HepG2 (cell line): ENCODE measurements at regions not wholly inside any gene's neighbourhood (a gene's known extent, or its start where the extent isn't known, plus 50 kb on each side); places are given as distances from the start of the nearest gene placed in this dataset.

Source experiments
- ATAC-seq: fragments of 200-7000 bp; cut with Tn5 transposase; 3 replicates; pipeline ENCODE4 v1.9.1; 2020; ENCODE audit warnings: mild to moderate bottlenecking, moderate library complexity
- BruUV-seq: library from RNA; stranded (reverse); fragments of 400-500 nt; replicated peaks from 2 replicates; lab custom pipeline; 2021; lab: Mats Ljungman, UMichigan
- CTCF ChIA-PET: fragments of 300-600 bp; formaldehyde crosslinking; extraction: SDS; loops from one replicate; lab custom pipeline; 2021; ENCODE audit warnings: low total read pairs, inconsistent platforms, low intra/inter-chr PET ratio; lab: Yijun Ruan, JAX
- POLR2A ChIA-PET: fragments of 350-600 bp; sonication (Branson Sonifier 250); formaldehyde crosslinking; loops from one replicate; lab custom pipeline; 2020; ENCODE audit warnings: antibody characterized with exemption, inconsistent platforms; lab: Yijun Ruan, JAX
- DNase-seq: peaks from one replicate; pipeline ENCODE4 v3.0.0-alpha.2; 2015; ENCODE audit warnings: low spot score
- FAIRE-seq: peaks from 3 replicates; lab custom pipeline; 2011; peaks lifted over from hg19 to GRCh38; lab: Jason Lieb, UNC
- H2AFZ ChIP-seq: one replicate; pipeline ENCODE4 v1.6.1; 2011; ENCODE audit warnings: low read length, inconsistent platforms
- H3K27ac ChIP-seq: fragments of 300-600 bp; 3 replicates; pipeline ENCODE4 v1.8.0; 2011; ENCODE audit warnings: mixed run types, mild to moderate bottlenecking, mixed read lengths, low read length, inconsistent platforms; ENCODE audit not compliant: insufficient read depth; ENCODE audit errors: extremely low read length
- H3K27me3 ChIP-seq, 2 experiments: fragments of 200-600 bp in 1 of 2; 2 replicates in 1 of 2; 3 replicates in 1 of 2; pipeline versions ENCODE4 v1.6.0 to v1.8.0; 2011; ENCODE audit warnings: low read length in 2 of 2, mild to moderate bottlenecking in 2 of 2, moderate library complexity in 2 of 2, inconsistent platforms in 1 of 2; ENCODE audit not compliant: insufficient read depth in 2 of 2, control insufficient read depth in 1 of 2
- H3K36me3 ChIP-seq, 2 experiments: fragments of 200-600 bp in 1 of 2; replicated peaks in 1 of 2; 2 replicates in 1 of 2; 3 replicates in 1 of 2; pipeline versions ENCODE4 v1.5.1 to v1.8.0; 2011; ENCODE audit warnings: low read length in 2 of 2, inconsistent platforms in 1 of 2; ENCODE audit not compliant: insufficient read depth in 2 of 2, control insufficient read depth in 1 of 2
- H3K4me1 ChIP-seq: 2 replicates; pipeline ENCODE4 v1.5.1; 2012; ENCODE audit warnings: low read length, inconsistent platforms; ENCODE audit not compliant: insufficient read depth
- H3K4me2 ChIP-seq: 2 replicates; pipeline ENCODE4 v1.6.0; 2011; ENCODE audit warnings: low read depth, low read length, inconsistent platforms
- H3K4me3 ChIP-seq, 3 experiments: fragments of 200-600 bp in 1 of 3; sonication (generic), shearing (Covaris generic) in 1 of 3; replicated peaks in 1 of 3; 2 replicates each; pipeline ENCODE4 v1.5.1; 2011 to 2016; ENCODE audit warnings: low read length in 3 of 3, inconsistent platforms in 2 of 3, low read depth in 2 of 3, mild to moderate bottlenecking in 2 of 3, control low read depth in 1 of 3, mixed read lengths in 1 of 3; ENCODE audit not compliant: insufficient read depth in 1 of 3
- H3K79me2 ChIP-seq: one replicate; pipeline ENCODE4 v1.6.1; 2011; ENCODE audit warnings: low read length, inconsistent platforms; ENCODE audit not compliant: insufficient read depth
- H3K9ac ChIP-seq: 2 replicates; pipeline ENCODE4 v1.6.0; 2011; ENCODE audit warnings: mild to moderate bottlenecking, low read depth, low read length, inconsistent platforms; ENCODE audit not compliant: insufficient read depth
- H3K9me3 ChIP-seq: 2 replicates; pipeline ENCODE4 v1.5.1; 2012; ENCODE audit warnings: mild to moderate bottlenecking, low read length
- H4K20me1 ChIP-seq: 2 replicates; pipeline ENCODE4 v1.6.0; 2011; ENCODE audit warnings: inconsistent platforms, mild to moderate bottlenecking, low read length, moderate library complexity; ENCODE audit not compliant: insufficient read depth
- AGO2 ChIP-seq: fragments of 200-400 bp; formaldehyde crosslinking; optimal IDR thresholded peaks from 2 replicates; pipeline ENCODE3; 2017; ENCODE audit warnings: mild to moderate bottlenecking, low read depth, low read length, moderate library complexity
- DMAP1 ChIP-seq: IDR thresholded peaks from 2 replicates; pipeline ENCODE4 v1.6.1; 2016
- RFX1 ChIP-seq: fragments of 450-650 bp; IDR thresholded peaks from 2 replicates; pipeline ENCODE4 v1.6.1; 2017
- ZNF17 ChIP-seq: sonication (generic); formaldehyde crosslinking; IDR thresholded peaks from 2 replicates; pipeline ENCODE4 v1.5.0; 2020; ENCODE audit warnings: mild to moderate bottlenecking, missing genetic modification reagents
- ZNF207 ChIP-seq: fragments of 450-650 bp; IDR thresholded peaks from 2 replicates; pipeline ENCODE4 v1.6.1; 2016; ENCODE audit warnings: antibody characterized with exemption, borderline replicate concordance
- ZNF251 ChIP-seq: sonication (generic); formaldehyde crosslinking; IDR thresholded peaks from 2 replicates; pipeline ENCODE4 v1.9.0; 2021; ENCODE audit warnings: mild to moderate bottlenecking, missing genetic modification reagents
- ZZZ3 ChIP-seq: sonication (generic); formaldehyde crosslinking; IDR thresholded peaks from 2 replicates; pipeline ENCODE4 v1.4.0; 2020; ENCODE audit warnings: missing genetic modification reagents, mild to moderate bottlenecking, borderline replicate concordance
- WGBS: methylation state at CpG from one replicate; pipeline ENCODE4 v1.1.6; 2017; ENCODE audit warnings: low lambda C conversion rate; 5-methylcytosine and 5-hydroxymethylcytosine counted together
- in situ Hi-C: cut with HindIII; loops from 2 replicates; pipeline ENCODE4 v1.10.0; 2017; ENCODE audit warnings: low pct_unique_long_range_greater_than_20kb; ENCODE audit not compliant: extremely low pct_ligation_motif_present
- intact Hi-C: fragments of 100-400 bp; cut with micrococcal nuclease; formaldehyde crosslinking; loops from one replicate; pipeline ENCODE4 v1.10.0; 2022; ENCODE audit not compliant: unreplicated experiment
- TF ChIP-seq, protein P1 (sequence below): sonication (generic); formaldehyde crosslinking; IDR thresholded peaks from 2 replicates; pipeline ENCODE4 v1.4.0; 2020; ENCODE audit warnings: missing genetic modification reagents, borderline replicate concordance
- TF ChIP-seq, protein P2 (sequence below): sonication (generic); formaldehyde crosslinking; IDR thresholded peaks from 2 replicates; pipeline ENCODE4; 2020; ENCODE audit warnings: missing genetic modification reagents, mild to moderate bottlenecking, borderline replicate concordance
- TF ChIP-seq, protein P3 (sequence below): sonication (generic); formaldehyde crosslinking; IDR thresholded peaks from 2 replicates; pipeline ENCODE4 v1.4.0; 2020; ENCODE audit warnings: missing genetic modification reagents
- TF ChIP-seq, protein P4 (sequence below): sonication (generic); formaldehyde crosslinking; IDR thresholded peaks from 2 replicates; pipeline ENCODE4 v1.5.0; 2020; ENCODE audit warnings: missing genetic modification reagents
- TF ChIP-seq, protein P5 (sequence below): sonication (generic); formaldehyde crosslinking; IDR thresholded peaks from 2 replicates; pipeline ENCODE4 v1.4.0; 2020; ENCODE audit warnings: mild to moderate bottlenecking, missing genetic modification reagents

DNA sequence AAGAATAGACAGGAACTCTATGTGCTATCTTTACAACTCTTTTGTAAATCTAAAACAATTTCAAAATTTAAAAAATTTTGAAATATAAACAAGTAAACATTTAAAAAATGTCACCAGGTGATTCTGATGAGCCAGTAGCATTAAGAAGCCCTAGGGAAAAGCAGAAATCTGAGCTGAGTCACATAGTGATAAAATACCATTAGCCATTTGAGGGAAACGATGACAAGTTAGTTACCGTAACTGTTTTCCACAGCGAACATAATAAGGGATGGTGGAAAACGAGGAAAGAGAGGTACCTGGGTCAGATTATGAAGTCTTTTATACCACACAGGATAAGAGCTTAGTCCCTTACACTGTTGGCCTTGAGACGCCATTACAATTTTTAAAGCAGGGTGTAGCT, 55.5 kb downstream of the PRR15 start:
- TF ChIP-seq, protein P1, sequence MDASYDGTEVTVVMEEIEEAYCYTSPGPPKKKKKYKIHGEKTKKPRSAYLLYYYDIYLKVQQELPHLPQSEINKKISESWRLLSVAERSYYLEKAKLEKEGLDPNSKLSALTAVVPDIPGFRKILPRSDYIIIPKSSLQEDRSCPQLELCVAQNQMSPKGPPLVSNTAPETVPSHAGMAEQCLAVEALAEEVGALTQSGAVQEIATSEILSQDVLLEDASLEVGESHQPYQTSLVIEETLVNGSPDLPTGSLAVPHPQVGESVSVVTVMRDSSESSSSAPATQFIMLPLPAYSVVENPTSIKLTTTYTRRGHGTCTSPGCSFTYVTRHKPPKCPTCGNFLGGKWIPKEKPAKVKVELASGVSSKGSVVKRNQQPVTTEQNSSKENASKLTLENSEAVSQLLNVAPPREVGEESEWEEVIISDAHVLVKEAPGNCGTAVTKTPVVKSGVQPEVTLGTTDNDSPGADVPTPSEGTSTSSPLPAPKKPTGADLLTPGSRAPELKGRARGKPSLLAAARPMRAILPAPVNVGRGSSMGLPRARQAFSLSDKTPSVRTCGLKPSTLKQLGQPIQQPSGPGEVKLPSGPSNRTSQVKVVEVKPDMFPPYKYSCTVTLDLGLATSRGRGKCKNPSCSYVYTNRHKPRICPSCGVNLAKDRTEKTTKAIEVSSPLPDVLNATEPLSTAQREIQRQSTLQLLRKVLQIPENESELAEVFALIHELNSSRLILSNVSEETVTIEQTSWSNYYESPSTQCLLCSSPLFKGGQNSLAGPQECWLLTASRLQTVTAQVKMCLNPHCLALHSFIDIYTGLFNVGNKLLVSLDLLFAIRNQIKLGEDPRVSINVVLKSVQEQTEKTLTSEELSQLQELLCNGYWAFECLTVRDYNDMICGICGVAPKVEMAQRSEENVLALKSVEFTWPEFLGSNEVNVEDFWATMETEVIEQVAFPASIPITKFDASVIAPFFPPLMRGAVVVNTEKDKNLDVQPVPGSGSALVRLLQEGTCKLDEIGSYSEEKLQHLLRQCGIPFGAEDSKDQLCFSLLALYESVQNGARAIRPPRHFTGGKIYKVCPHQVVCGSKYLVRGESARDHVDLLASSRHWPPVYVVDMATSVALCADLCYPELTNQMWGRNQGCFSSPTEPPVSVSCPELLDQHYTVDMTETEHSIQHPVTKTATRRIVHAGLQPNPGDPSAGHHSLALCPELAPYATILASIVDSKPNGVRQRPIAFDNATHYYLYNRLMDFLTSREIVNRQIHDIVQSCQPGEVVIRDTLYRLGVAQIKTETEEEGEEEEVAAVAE (CRISPR knock-in tag), result no peak
- TF ChIP-seq ZNF17 (no peak), ZNF207 (no peak), ZZZ3 (CRISPR knock-in tag) (no peak), DMAP1 (CRISPR knock-in tag) (no peak), AGO2 (no peak), RFX1 (no peak), ZNF251 (no peak)
- TF ChIP-seq, protein P2, sequence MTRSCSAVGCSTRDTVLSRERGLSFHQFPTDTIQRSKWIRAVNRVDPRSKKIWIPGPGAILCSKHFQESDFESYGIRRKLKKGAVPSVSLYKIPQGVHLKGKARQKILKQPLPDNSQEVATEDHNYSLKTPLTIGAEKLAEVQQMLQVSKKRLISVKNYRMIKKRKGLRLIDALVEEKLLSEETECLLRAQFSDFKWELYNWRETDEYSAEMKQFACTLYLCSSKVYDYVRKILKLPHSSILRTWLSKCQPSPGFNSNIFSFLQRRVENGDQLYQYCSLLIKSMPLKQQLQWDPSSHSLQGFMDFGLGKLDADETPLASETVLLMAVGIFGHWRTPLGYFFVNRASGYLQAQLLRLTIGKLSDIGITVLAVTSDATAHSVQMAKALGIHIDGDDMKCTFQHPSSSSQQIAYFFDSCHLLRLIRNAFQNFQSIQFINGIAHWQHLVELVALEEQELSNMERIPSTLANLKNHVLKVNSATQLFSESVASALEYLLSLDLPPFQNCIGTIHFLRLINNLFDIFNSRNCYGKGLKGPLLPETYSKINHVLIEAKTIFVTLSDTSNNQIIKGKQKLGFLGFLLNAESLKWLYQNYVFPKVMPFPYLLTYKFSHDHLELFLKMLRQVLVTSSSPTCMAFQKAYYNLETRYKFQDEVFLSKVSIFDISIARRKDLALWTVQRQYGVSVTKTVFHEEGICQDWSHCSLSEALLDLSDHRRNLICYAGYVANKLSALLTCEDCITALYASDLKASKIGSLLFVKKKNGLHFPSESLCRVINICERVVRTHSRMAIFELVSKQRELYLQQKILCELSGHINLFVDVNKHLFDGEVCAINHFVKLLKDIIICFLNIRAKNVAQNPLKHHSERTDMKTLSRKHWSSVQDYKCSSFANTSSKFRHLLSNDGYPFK (CRISPR knock-in tag), result no peak
- TF ChIP-seq, protein P3, sequence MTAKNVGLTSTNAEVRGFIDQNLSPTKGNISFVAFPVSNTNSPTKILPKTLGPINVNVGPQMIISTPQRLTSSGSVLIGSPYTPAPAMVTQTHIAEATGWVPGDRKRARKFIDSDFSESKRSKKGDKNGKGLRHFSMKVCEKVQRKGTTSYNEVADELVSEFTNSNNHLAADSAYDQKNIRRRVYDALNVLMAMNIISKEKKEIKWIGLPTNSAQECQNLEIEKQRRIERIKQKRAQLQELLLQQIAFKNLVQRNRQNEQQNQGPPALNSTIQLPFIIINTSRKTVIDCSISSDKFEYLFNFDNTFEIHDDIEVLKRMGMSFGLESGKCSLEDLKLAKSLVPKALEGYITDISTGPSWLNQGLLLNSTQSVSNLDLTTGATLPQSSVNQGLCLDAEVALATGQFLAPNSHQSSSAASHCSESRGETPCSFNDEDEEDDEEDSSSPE, result no peak
- TF ChIP-seq, protein P4, sequence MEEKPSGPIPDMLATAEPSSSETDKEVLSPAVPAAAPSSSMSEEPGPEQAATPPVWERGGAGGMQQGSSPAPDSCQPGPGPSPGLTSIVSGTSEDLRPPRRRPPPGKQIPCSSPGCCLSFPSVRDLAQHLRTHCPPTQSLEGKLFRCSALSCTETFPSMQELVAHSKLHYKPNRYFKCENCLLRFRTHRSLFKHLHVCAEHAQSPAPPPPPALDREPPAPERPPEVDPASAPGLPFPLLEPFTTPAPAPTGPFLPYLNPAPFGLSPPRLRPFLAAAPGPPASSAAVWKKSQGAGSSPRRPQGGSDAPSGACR (CRISPR knock-in tag), result no peak
- TF ChIP-seq, protein P5, sequence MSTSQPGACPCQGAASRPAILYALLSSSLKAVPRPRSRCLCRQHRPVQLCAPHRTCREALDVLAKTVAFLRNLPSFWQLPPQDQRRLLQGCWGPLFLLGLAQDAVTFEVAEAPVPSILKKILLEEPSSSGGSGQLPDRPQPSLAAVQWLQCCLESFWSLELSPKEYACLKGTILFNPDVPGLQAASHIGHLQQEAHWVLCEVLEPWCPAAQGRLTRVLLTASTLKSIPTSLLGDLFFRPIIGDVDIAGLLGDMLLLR (CRISPR knock-in tag), result no peak
- ATAC-seq (no peak), FAIRE-seq (no peak), DNase-seq (no peak)
- WGBS, result 57% methylated on average over 5 of the region's 5 CpGs
- no peaks in the 10 kb centered on the region for H3K79me2 ChIP-seq
- H3K9ac ChIP-seq, result no peak overlapping the region
- POLR2A ChIA-PET, result no interaction called here
- H3K4me1 ChIP-seq, result no peaks in the 10 kb centered on the region
- no peak overlapping the region for H3K4me2 ChIP-seq
- H3K9me3 ChIP-seq, result no peaks in the 10 kb centered on the region
- intact Hi-C loops, result no loop called here
- CTCF ChIA-PET, result no interaction called here
- H2AFZ ChIP-seq, result no peak overlapping the region
- in situ Hi-C loops, result no loop called here
- no peaks in the 10 kb centered on the region for H3K27me3 ChIP-seq
- no TSS peak for BruUV-seq
- H4K20me1 ChIP-seq, result no peaks in the 10 kb centered on the region
- no peak overlapping the region for H3K27ac ChIP-seq
- no peak overlapping the region for H3K4me3 ChIP-seq
- no peaks in the 10 kb centered on the region for H3K36me3 ChIP-seq
